Hematopoietic multipotent progenitor cell treated with erythropoietin and hydrocortisone succinate and interleukin-3 and kit ligand, for 4 days (in vitro differentiated cells): ENCODE measurements at regions not wholly inside any gene's neighbourhood (a gene's known extent, or its start where the extent isn't known, plus 50 kb on each side); places are given as distances from the start of the nearest gene placed in this dataset.
"Not testable (repeated sequence)": the region's sequence is repeated elsewhere in the genome, so short reads cannot be mapped to it uniquely, and the experiment has no call there.

Experiments
- DNase-seq: peaks from one replicate; pipeline ENCODE4 v3.0.0-alpha.2; 2015

GRCh38 chr3:87101861-87102625 is 111.1 kb upstream of the VGLL3 start:
- no peak for DNase-seq

GRCh38 chr3:87097733-87098132 is 106.8 kb upstream of the VGLL3 start:
- DNase-seq = not testable (repeated sequence)

- peak; percentile 67 for DNase-seq
Observed at GRCh38 chr3:87090631-87091030, 99.7 kb upstream of the VGLL3 start.

GRCh38 chr3:87088993-87089841 is 98.3 kb upstream of the VGLL3 start:
- peak; percentile 91 for DNase-seq

- peak; percentile 20 for DNase-seq
Observed at GRCh38 chr3:87088430-87088992, 97.6 kb upstream of the VGLL3 start.

GRCh38 chr3:87084868-87085267 is 93.9 kb upstream of the VGLL3 start:
- no peak for DNase-seq

- DNase-seq = peak; percentile 86
Observed at GRCh38 chr3:87082796-87083440, 92.0 kb upstream of the VGLL3 start.

GRCh38 chr3:87077355-87077754 is 86.4 kb upstream of the VGLL3 start:
- no peak for DNase-seq

GRCh38 chr3:87076946-87077345 is 86.0 kb upstream of the VGLL3 start:
- DNase-seq = no peak

- DNase-seq = no peak
Observed at GRCh38 chr3:87073496-87074145, 82.7 kb upstream of the VGLL3 start.

GRCh38 chr3:87072446-87072845 is 81.5 kb upstream of the VGLL3 start:
- DNase-seq = no peak

GRCh38 chr3:87069971-87070370 is 79.0 kb upstream of the VGLL3 start:
- DNase-seq = no peak

- no peak for DNase-seq
Observed at GRCh38 chr3:87069021-87069420, 78.1 kb upstream of the VGLL3 start.

- no peak for DNase-seq
Observed at GRCh38 chr3:87062685-87063084, 71.7 kb upstream of the VGLL3 start.

GRCh38 chr3:87057474-87057873 is 66.5 kb upstream of the VGLL3 start:
- no peak for DNase-seq

GRCh38 chr3:87053553-87053952 is 62.6 kb upstream of the VGLL3 start:
- DNase-seq = peak; percentile 7

GRCh38 chr3:87052499-87053260 is 61.7 kb upstream of the VGLL3 start:
- no peak for DNase-seq

- no peak for DNase-seq
Observed at GRCh38 chr3:87047852-87048251, 56.9 kb upstream of the VGLL3 start.

GRCh38 chr3:87046241-87046640 is 55.3 kb upstream of the VGLL3 start:
- no peak for DNase-seq

- DNase-seq = no peak
Observed at GRCh38 chr3:87045473-87045872, 54.5 kb upstream of the VGLL3 start.

- DNase-seq = no peak
Observed at GRCh38 chr3:87044846-87045245, 53.9 kb upstream of the VGLL3 start.

- DNase-seq = no peak
Observed at GRCh38 chr3:87044409-87044808, 53.5 kb upstream of the VGLL3 start.
